HL-60 (cell line): ENCODE measurements at regions not wholly inside any gene's neighbourhood (a gene's known extent, or its start where the extent isn't known, plus 50 kb on each side); places are given as distances from the start of the nearest gene placed in this dataset.

Experiments
- POLR2AphosphoS5 ChIP-seq: IDR thresholded peaks from 2 replicates; pipeline ENCODE4 v1.6.1; 2012; ENCODE audit warnings: low read depth
- REST ChIP-seq: IDR thresholded peaks from 2 replicates; pipeline ENCODE4 v1.6.1; 2012; ENCODE audit warnings: low read depth; ENCODE audit not compliant: insufficient replicate concordance
- TF ChIP-seq, protein P1 (sequence below): IDR thresholded peaks from one replicate; pipeline ENCODE4 v1.5.1; 2011; ENCODE audit warnings: low read length, control low read depth, inconsistent platforms; ENCODE audit not compliant: insufficient read depth

GRCh38 chr13:38618881-38619280, 68.0 kb upstream of the FREM2 start:
- TF ChIP-seq, protein P1, sequence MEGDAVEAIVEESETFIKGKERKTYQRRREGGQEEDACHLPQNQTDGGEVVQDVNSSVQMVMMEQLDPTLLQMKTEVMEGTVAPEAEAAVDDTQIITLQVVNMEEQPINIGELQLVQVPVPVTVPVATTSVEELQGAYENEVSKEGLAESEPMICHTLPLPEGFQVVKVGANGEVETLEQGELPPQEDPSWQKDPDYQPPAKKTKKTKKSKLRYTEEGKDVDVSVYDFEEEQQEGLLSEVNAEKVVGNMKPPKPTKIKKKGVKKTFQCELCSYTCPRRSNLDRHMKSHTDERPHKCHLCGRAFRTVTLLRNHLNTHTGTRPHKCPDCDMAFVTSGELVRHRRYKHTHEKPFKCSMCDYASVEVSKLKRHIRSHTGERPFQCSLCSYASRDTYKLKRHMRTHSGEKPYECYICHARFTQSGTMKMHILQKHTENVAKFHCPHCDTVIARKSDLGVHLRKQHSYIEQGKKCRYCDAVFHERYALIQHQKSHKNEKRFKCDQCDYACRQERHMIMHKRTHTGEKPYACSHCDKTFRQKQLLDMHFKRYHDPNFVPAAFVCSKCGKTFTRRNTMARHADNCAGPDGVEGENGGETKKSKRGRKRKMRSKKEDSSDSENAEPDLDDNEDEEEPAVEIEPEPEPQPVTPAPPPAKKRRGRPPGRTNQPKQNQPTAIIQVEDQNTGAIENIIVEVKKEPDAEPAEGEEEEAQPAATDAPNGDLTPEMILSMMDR = no peak
- no peak for TF ChIP-seq POLR2AphosphoS5
- no peak for TF ChIP-seq REST
